Upper lobe of left lung (tissue), 4 donors: ENCODE measurements at regions not wholly inside any gene's neighbourhood (a gene's known extent, or its start where the extent isn't known, plus 50 kb on each side); places are given as distances from the start of the nearest gene placed in this dataset.

Source experiments
- EP300 ChIP-seq, 4 donors: sonication (generic); formaldehyde crosslinking; IDR thresholded peaks; one replicate each; pipeline ENCODE4 v1.5.1; 2017; ENCODE audit warnings: antibody characterized with exemption in 4 of 4, control low read depth in 2 of 4
- TF ChIP-seq, protein P1 (sequence below), 6 experiments: fragments of 450-650 bp in 4 of 6; fragments of 200-600 bp in 2 of 6; sonication (generic) in 2 of 6; IDR thresholded peaks; one replicate each; pipeline ENCODE4 v1.5.1; 2016 to 2019; ENCODE audit warnings: antibody characterized with exemption in 6 of 6

DNA sequence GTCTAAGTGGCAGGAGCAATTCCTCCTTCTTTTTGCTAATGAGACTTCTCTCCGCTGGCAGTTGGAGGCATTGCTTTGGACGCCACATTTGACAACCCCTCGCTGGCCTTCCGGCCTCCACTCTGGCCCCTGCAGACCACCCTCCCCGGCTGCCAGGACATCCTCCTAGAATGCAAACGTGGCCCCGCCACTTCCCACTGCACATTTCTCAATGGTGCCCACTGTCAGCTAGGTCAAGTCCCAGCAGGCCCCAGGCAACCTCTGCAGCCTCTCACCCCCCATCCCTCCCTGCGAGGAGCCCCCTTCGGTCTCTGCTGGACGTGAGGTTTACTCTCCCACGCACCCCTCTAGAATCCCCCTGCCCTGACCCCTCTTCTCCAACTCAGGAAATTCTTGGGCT lies 250.3 kb downstream of the FOXL1 start:
- TF ChIP-seq, protein P1, sequence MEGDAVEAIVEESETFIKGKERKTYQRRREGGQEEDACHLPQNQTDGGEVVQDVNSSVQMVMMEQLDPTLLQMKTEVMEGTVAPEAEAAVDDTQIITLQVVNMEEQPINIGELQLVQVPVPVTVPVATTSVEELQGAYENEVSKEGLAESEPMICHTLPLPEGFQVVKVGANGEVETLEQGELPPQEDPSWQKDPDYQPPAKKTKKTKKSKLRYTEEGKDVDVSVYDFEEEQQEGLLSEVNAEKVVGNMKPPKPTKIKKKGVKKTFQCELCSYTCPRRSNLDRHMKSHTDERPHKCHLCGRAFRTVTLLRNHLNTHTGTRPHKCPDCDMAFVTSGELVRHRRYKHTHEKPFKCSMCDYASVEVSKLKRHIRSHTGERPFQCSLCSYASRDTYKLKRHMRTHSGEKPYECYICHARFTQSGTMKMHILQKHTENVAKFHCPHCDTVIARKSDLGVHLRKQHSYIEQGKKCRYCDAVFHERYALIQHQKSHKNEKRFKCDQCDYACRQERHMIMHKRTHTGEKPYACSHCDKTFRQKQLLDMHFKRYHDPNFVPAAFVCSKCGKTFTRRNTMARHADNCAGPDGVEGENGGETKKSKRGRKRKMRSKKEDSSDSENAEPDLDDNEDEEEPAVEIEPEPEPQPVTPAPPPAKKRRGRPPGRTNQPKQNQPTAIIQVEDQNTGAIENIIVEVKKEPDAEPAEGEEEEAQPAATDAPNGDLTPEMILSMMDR (IDR thresholded peaks at IDR 0.05), result no peak
- no peak for TF ChIP-seq EP300 (IDR thresholded peaks at IDR 0.05)
